BJ (cell line): ENCODE measurements at regions not wholly inside any gene's neighbourhood (a gene's known extent, or its start where the extent isn't known, plus 50 kb on each side); places are given as distances from the start of the nearest gene placed in this dataset.
"Not testable (repeated sequence)": the region's sequence is repeated elsewhere in the genome, so short reads cannot be mapped to it uniquely, and the experiment has no call there.

Experiments used
- CTCF ChIA-PET: fragments of 350-600 bp; formaldehyde crosslinking; extraction: SDS; loops from one replicate; lab custom pipeline; 2021; ENCODE audit warnings: antibody characterized with exemption, inconsistent platforms; lab: Yijun Ruan, JAX
- POLR2A ChIA-PET: fragments of 300-600 bp; sonication (Branson Sonifier 250); formaldehyde crosslinking; extraction: SDS; loops from one replicate; lab custom pipeline; 2021; ENCODE audit warnings: antibody characterized with exemption; lab: Charles Lee
- DNase-seq: peaks from one replicate; pipeline ENCODE4 v3.0.0-alpha.2; 2011; ENCODE audit warnings: low read depth
- H3K27me3 ChIP-seq: 2 replicates; pipeline ENCODE4 v1.6.0; 2011; ENCODE audit warnings: low read length; ENCODE audit not compliant: control insufficient read depth, insufficient read depth
- H3K36me3 ChIP-seq: 2 replicates; pipeline ENCODE4 v1.5.1; 2011; ENCODE audit warnings: low read length; ENCODE audit not compliant: control insufficient read depth, insufficient read depth
- H3K4me3 ChIP-seq: 2 replicates; pipeline ENCODE4 v1.5.1; 2011; ENCODE audit warnings: low read depth, mild to moderate bottlenecking, control low read depth, low read length
- TF ChIP-seq, protein P1 (sequence below): IDR thresholded peaks from 2 replicates; pipeline ENCODE4 v1.5.1; 2011; ENCODE audit warnings: low read depth, mild to moderate bottlenecking, control low read depth, inconsistent platforms, low read length, moderate library complexity; ENCODE audit not compliant: insufficient read depth

DNA sequence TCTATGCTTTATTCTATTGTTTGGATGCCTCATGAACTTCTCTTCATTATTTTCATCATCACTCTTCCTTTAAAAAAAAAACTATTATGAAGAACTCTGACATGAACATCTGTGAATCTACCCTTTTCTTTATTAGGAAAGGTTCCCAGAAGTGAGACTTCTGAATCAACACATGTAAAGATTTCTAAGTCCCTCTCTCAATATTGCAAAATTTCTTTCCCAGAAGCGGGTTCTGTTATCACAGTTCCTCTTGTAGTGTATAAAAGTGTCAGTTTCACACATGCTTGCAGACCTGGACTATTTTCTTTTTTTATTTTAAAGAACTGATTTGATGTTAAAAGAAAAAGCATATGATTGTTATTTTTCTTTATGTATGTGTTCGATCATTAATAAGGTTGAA, 330.8 kb upstream of the KLF3 start:
- no peaks in the 10 kb centered on the region for H3K36me3 ChIP-seq
- no peak for DNase-seq
- TF ChIP-seq, protein P1, sequence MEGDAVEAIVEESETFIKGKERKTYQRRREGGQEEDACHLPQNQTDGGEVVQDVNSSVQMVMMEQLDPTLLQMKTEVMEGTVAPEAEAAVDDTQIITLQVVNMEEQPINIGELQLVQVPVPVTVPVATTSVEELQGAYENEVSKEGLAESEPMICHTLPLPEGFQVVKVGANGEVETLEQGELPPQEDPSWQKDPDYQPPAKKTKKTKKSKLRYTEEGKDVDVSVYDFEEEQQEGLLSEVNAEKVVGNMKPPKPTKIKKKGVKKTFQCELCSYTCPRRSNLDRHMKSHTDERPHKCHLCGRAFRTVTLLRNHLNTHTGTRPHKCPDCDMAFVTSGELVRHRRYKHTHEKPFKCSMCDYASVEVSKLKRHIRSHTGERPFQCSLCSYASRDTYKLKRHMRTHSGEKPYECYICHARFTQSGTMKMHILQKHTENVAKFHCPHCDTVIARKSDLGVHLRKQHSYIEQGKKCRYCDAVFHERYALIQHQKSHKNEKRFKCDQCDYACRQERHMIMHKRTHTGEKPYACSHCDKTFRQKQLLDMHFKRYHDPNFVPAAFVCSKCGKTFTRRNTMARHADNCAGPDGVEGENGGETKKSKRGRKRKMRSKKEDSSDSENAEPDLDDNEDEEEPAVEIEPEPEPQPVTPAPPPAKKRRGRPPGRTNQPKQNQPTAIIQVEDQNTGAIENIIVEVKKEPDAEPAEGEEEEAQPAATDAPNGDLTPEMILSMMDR, result no peak
- ChIA-PET CTCF (no interaction called here), POLR2A (no interaction called here)
- H3K27me3 ChIP-seq, result peaks cover 2% of the 10 kb centered on the region; the same call in 1 of the 2 replicates
- no peak overlapping the region for H3K4me3 ChIP-seq

DNA sequence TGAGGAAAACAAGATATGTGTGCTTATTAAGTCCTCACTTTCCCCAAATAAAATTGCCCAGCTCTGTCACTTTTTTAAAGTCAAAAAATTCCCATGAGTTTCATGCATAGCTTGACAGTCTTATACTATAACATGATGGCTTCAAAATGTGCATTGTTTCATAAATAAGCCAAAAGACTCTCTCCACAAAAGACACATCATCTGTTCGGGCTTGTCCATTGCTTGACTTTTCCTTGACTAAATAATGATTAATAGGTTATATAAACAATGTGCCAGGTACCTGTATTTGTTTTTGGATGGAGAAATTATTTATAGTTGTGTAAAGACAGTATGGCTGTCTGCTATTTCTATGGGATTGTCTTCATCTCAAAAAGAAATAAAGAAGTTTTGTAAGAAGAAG, 329.2 kb upstream of the KLF3 start:
- ChIA-PET POLR2A (no interaction called here), CTCF (no interaction called here)
- H3K4me3 ChIP-seq, result no peak overlapping the region
- H3K36me3 ChIP-seq, result no peaks in the 10 kb centered on the region
- no peak for DNase-seq
- TF ChIP-seq, protein P1, result no peak
- peaks cover 2% of the 10 kb centered on the region; the same call in 1 of the 2 replicates for H3K27me3 ChIP-seq

- CTCF ChIA-PET, H3K27me3 ChIP-seq, POLR2A ChIA-PET: not testable (repeated sequence)
These were observed 325.1 kb upstream of the KLF3 start for GRCh38 chr4:38338939-38339338.

GRCh38 chr4:38343608-38344007, 320.4 kb upstream of the KLF3 start:
- TF ChIP-seq, protein P1, result no peak
- POLR2A ChIA-PET, result no interaction called here
- CTCF ChIA-PET, result no interaction called here

More at GRCh38 chr4:38338939-38339338, 325.1 kb upstream of the KLF3 start:
- DNase-seq, H3K36me3 ChIP-seq, H3K4me3 ChIP-seq: not testable (repeated sequence)

DNA sequence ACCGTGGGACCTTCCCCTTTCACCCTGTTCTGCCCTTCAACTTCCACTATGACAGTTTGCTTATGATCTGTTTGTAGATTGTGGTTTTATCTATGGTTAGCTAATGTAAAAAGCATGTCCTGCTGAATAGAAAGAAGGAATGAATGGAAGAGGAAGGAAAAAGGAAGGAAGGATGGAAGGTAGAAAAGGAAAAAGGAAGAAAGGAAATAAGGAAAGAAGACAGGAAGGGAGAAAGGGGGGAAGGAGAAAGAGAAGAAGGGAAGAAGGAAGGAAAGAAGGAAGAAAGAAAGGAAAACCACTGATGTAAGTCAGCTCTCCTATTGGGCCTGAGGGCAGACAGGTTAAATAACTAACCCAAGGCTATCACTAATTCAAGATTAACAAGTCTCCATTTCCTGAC, 319.1 kb upstream of the KLF3 start:
- ChIA-PET POLR2A (no interaction called here), CTCF (interaction anchor here (0.5 kb wide), 1 partner anchor 25 kb away, joined by 3 read pairs; no protein-coding TSS in a partner anchor)
- no peaks in the 10 kb centered on the region for H3K36me3 ChIP-seq
- no peaks in the 10 kb centered on the region; the same call in 1 of the 2 replicates for H3K27me3 ChIP-seq
- TF ChIP-seq, protein P1, result no peak
- DNase-seq, result no peak
- H3K4me3 ChIP-seq, result no peak overlapping the region

More at GRCh38 chr4:38343608-38344007, 320.4 kb upstream of the KLF3 start:
- Histone ChIP-seq H3K36me3 (no peaks in the 10 kb centered on the region), H3K27me3 (no peaks in the 10 kb centered on the region; the same call in 1 of the 2 replicates), H3K4me3 (no peak overlapping the region)
- DNase-seq, result no peak

GRCh38 chr4:38347251-38347650, 316.7 kb upstream of the KLF3 start:
- Histone ChIP-seq H3K27me3 (no peaks in the 10 kb centered on the region; the same call in 1 of the 2 replicates), H3K4me3 (no peak overlapping the region), H3K36me3 (no peaks in the 10 kb centered on the region)
- POLR2A ChIA-PET, result no interaction called here
- CTCF ChIA-PET, result no interaction called here
- DNase-seq, result no peak
- TF ChIP-seq, protein P1, result no peak
